Karpas-422 (cell line): ENCODE measurements at regions not wholly inside any gene's neighbourhood (a gene's known extent, or its start where the extent isn't known, plus 50 kb on each side); places are given as distances from the start of the nearest gene placed in this dataset.
"Not testable (repeated sequence)": the region's sequence is repeated elsewhere in the genome, so short reads cannot be mapped to it uniquely, and the experiment has no call there.

Experiments used
- DNase-seq: peaks from one replicate; pipeline ENCODE4 v3.0.0-alpha.2; 2015
- H2AFZ ChIP-seq: fragments of 200-600 bp; sonication (generic); 2 replicates; pipeline ENCODE4 v1.6.1; 2014; ENCODE audit warnings: antibody characterized with exemption, low read length, mixed read lengths
- H3K27ac ChIP-seq: fragments of 200-600 bp; sonication (generic); 2 replicates; pipeline ENCODE4 v1.5.1; 2014; ENCODE audit warnings: mild to moderate bottlenecking, low read length, moderate library complexity
- H3K27me3 ChIP-seq: fragments of 200-600 bp; sonication (generic); 2 replicates; pipeline ENCODE4 v1.6.1; 2014; ENCODE audit warnings: low read length, mixed read lengths
- H3K36me3 ChIP-seq: fragments of 200-600 bp; sonication (generic); 2 replicates; pipeline ENCODE4 v1.6.1; 2014; ENCODE audit warnings: low read length, mixed read lengths; ENCODE audit not compliant: insufficient read depth
- H3K4me1 ChIP-seq: fragments of 200-600 bp; sonication (generic); 2 replicates; pipeline ENCODE4 v1.6.1; 2014; ENCODE audit warnings: mild to moderate bottlenecking, low read length, mixed read lengths
- H3K4me2 ChIP-seq: fragments of 200-600 bp; sonication (generic); 2 replicates; pipeline ENCODE4 v1.6.1; 2014; ENCODE audit warnings: low read length, low read depth, mild to moderate bottlenecking; ENCODE audit not compliant: poor library complexity, severe bottlenecking
- H3K4me3 ChIP-seq: fragments of 200-600 bp; sonication (generic); 2 replicates; pipeline ENCODE4 v1.5.1; 2014; ENCODE audit warnings: mild to moderate bottlenecking, antibody characterized with exemption, low read length, mixed read lengths
- H3K79me2 ChIP-seq: fragments of 200-600 bp; sonication (generic); 2 replicates; pipeline ENCODE4 v1.6.1; 2014; ENCODE audit warnings: mild to moderate bottlenecking, low read length, mixed read lengths
- H3K9ac ChIP-seq: fragments of 200-600 bp; sonication (generic); 2 replicates; pipeline ENCODE4 v1.6.0; 2014; ENCODE audit warnings: low read length
- H3K9me2 ChIP-seq: fragments of 200-600 bp; sonication (generic), shearing (Covaris generic); replicated peaks from 2 replicates; pipeline ENCODE4 v1.6.0; 2014; ENCODE audit warnings: mild to moderate bottlenecking, low read length, moderate library complexity; ENCODE audit not compliant: insufficient read depth
- H3K9me3 ChIP-seq: fragments of 300-700, 200-600 bp; sonication (generic); 2 replicates; pipeline ENCODE4 v1.6.1; 2014; ENCODE audit warnings: low read length, mixed read lengths
- H4K20me1 ChIP-seq: fragments of 200-600 bp; sonication (generic); 2 replicates; pipeline ENCODE4 v1.6.1; 2014; ENCODE audit warnings: mild to moderate bottlenecking, antibody characterized with exemption, low read length, low read depth; ENCODE audit not compliant: insufficient read depth

GRCh38 chr10:45564303-45564959 lies 108.1 kb downstream of the ZFAND4 start:
- Histone ChIP-seq H3K4me2 (no peak overlapping the region), H3K36me3 (peaks cover 6% of the 10 kb centered on the region; the same call in 1 of the 2 replicates), H3K9ac (no peak overlapping the region), H3K9me2 (no peaks in the 10 kb centered on the region), H3K79me2 (peaks cover 89% of the 10 kb centered on the region), H3K9me3 (no peaks in the 10 kb centered on the region), H2AFZ (no peak overlapping the region), H4K20me1 (no peaks in the 10 kb centered on the region), H3K4me1 (peaks cover 14% of the 10 kb centered on the region), H3K4me3 (no peak overlapping the region), H3K27ac (no peak overlapping the region), H3K27me3 (no peaks in the 10 kb centered on the region)
- DNase-seq = no peak

GRCh38 chr10:45561952-45562351 lies 110.6 kb downstream of the ZFAND4 start:
- Histone ChIP-seq H3K36me3 (peaks cover 6% of the 10 kb centered on the region; the same call in 1 of the 2 replicates), H3K27me3 (no peaks in the 10 kb centered on the region), H3K4me3 (no peak overlapping the region)

GRCh38 chr10:45560262-45560661 lies 112.3 kb downstream of the ZFAND4 start:
- Histone ChIP-seq H3K27me3 (no peaks in the 10 kb centered on the region), H3K4me2 (no peak overlapping the region), H3K9ac (no peak overlapping the region), H3K79me2 (peaks cover 97% of the 10 kb centered on the region), H2AFZ (no peak overlapping the region), H3K27ac (no peak overlapping the region), H3K36me3 (peaks cover 6% of the 10 kb centered on the region; the same call in 1 of the 2 replicates), H3K9me3 (no peaks in the 10 kb centered on the region), H3K4me1 (peaks cover 24% of the 10 kb centered on the region), H3K9me2 (no peaks in the 10 kb centered on the region), H4K20me1 (no peaks in the 10 kb centered on the region), H3K4me3 (no peak overlapping the region)
- DNase-seq = no peak

More at GRCh38 chr10:45561952-45562351, 110.6 kb downstream of the ZFAND4 start:
- Histone ChIP-seq H2AFZ (no peak overlapping the region), H3K9me2 (no peaks in the 10 kb centered on the region), H3K9me3 (no peaks in the 10 kb centered on the region), H3K4me1 (peaks cover 24% of the 10 kb centered on the region), H3K79me2 (peaks cover 95% of the 10 kb centered on the region), H3K27ac (no peak overlapping the region), H4K20me1 (no peaks in the 10 kb centered on the region), H3K9ac (no peak overlapping the region), H3K4me2 (no peak overlapping the region)
- DNase-seq = no peak

- Histone ChIP-seq H3K9ac (no peak overlapping the region), H3K27ac (no peak overlapping the region), H3K79me2 (peaks cover 96% of the 10 kb centered on the region), H4K20me1 (no peaks in the 10 kb centered on the region), H3K4me3 (no peak overlapping the region), H3K36me3 (peaks cover 6% of the 10 kb centered on the region; the same call in 1 of the 2 replicates), H3K4me2 (no peak overlapping the region), H3K4me1 (peaks cover 24% of the 10 kb centered on the region), H2AFZ (no peak overlapping the region), H3K27me3 (no peaks in the 10 kb centered on the region), H3K9me2 (no peaks in the 10 kb centered on the region), H3K9me3 (no peaks in the 10 kb centered on the region)
- DNase-seq = no peak
Measured at GRCh38 chr10:45558425-45558824, 114.1 kb downstream of the ZFAND4 start.

- H3K27me3 ChIP-seq = no peaks in the 10 kb centered on the region
- H3K79me2 ChIP-seq = peaks cover 96% of the 10 kb centered on the region
- H3K27ac ChIP-seq = no peak overlapping the region
- H3K9me2 ChIP-seq = no peaks in the 10 kb centered on the region
- H2AFZ ChIP-seq = peak overlapping the region; percentile 23; the same call in 1 of the 2 replicates
- H4K20me1 ChIP-seq = no peaks in the 10 kb centered on the region
- peak; percentile 52 for DNase-seq
- H3K36me3 ChIP-seq = peaks cover 6% of the 10 kb centered on the region; the same call in 1 of the 2 replicates
- no peak overlapping the region for H3K4me3 ChIP-seq
- H3K4me2 ChIP-seq = peak overlapping the region; percentile 4
- H3K9ac ChIP-seq = no peak overlapping the region
- peaks cover 19% of the 10 kb centered on the region for H3K4me1 ChIP-seq
- H3K9me3 ChIP-seq = no peaks in the 10 kb centered on the region
Measured at GRCh38 chr10:45557275-45557905, 115.2 kb downstream of the ZFAND4 start.

- Histone ChIP-seq H3K4me1 (peaks cover 12% of the 10 kb centered on the region), H3K9me3 (no peaks in the 10 kb centered on the region), H3K79me2 (peaks cover 98% of the 10 kb centered on the region), H3K27me3 (no peaks in the 10 kb centered on the region), H2AFZ (no peak overlapping the region), H3K9me2 (no peaks in the 10 kb centered on the region), H3K27ac (no peak overlapping the region), H4K20me1 (no peaks in the 10 kb centered on the region), H3K36me3 (peaks cover 5% of the 10 kb centered on the region; the same call in 1 of the 2 replicates), H3K9ac (no peak overlapping the region), H3K4me3 (no peak overlapping the region), H3K4me2 (no peak overlapping the region)
- DNase-seq = no peak
Measured at GRCh38 chr10:45555795-45556194, 116.8 kb downstream of the ZFAND4 start.

GRCh38 chr10:45555332-45555731 lies 117.2 kb downstream of the ZFAND4 start:
- H3K9ac ChIP-seq, H2AFZ ChIP-seq, DNase-seq, H3K9me3 ChIP-seq, H3K27me3 ChIP-seq, H3K9me2 ChIP-seq, H3K27ac ChIP-seq, H3K4me3 ChIP-seq, H4K20me1 ChIP-seq, H3K36me3 ChIP-seq, H3K4me2 ChIP-seq: not testable (repeated sequence)
- H3K4me1 ChIP-seq = peaks cover 10% of the 10 kb centered on the region
- peaks cover 98% of the 10 kb centered on the region for H3K79me2 ChIP-seq

GRCh38 chr10:45553613-45554012 lies 119.0 kb downstream of the ZFAND4 start:
- H3K4me1 ChIP-seq = peaks cover 16% of the 10 kb centered on the region
- no peak overlapping the region for H3K27ac ChIP-seq
- no peak overlapping the region for H3K4me2 ChIP-seq
- H4K20me1 ChIP-seq = no peaks in the 10 kb centered on the region
- no peak for DNase-seq
- peaks cover 96% of the 10 kb centered on the region for H3K79me2 ChIP-seq
- H3K9ac ChIP-seq = no peak overlapping the region
- no peaks in the 10 kb centered on the region for H3K36me3 ChIP-seq
- H3K9me2 ChIP-seq = no peaks in the 10 kb centered on the region
- H2AFZ ChIP-seq = no peak overlapping the region
- no peaks in the 10 kb centered on the region for H3K27me3 ChIP-seq
- H3K9me3 ChIP-seq = no peaks in the 10 kb centered on the region
- no peak overlapping the region for H3K4me3 ChIP-seq
